HEK293 (cell line): ENCODE measurements at regions not wholly inside any gene's neighbourhood (a gene's known extent, or its start where the extent isn't known, plus 50 kb on each side); places are given as distances from the start of the nearest gene placed in this dataset.

Experiments used
- CTCF ChIA-PET: fragments of 350-600 bp; formaldehyde crosslinking; extraction: SDS; loops from one replicate; lab custom pipeline; 2021; ENCODE audit warnings: antibody characterized with exemption; lab: Yijun Ruan, JAX
- POLR2A ChIA-PET: fragments of 300-600 bp; formaldehyde crosslinking; extraction: SDS; loops from one replicate; lab custom pipeline; 2020; ENCODE audit warnings: antibody characterized with exemption, inconsistent platforms; lab: Yijun Ruan, JAX
- H3K27ac ChIP-seq: fragments of 200-500 bp; sonication (Bioruptor generic); 2 replicates; pipeline ENCODE4 v1.5.1; 2014; ENCODE audit warnings: low read depth, low read length, control low read depth, inconsistent platforms; ENCODE audit errors: extremely low read depth
- H3K36me3 ChIP-seq, 2 experiments: fragments of 200-500 bp in 1 of 2; sonication (Bioruptor generic) in 1 of 2; 1 replicate in 1 of 2; 2 replicates in 1 of 2; pipeline ENCODE4 v1.5.1; 2014 to 2017; ENCODE audit warnings: inconsistent platforms in 2 of 2, low read length in 2 of 2; ENCODE audit not compliant: control insufficient read depth in 2 of 2, insufficient read depth in 1 of 2
- H3K4me1 ChIP-seq: fragments of 200-500 bp; sonication (Bioruptor generic); 2 replicates; pipeline ENCODE4 v1.5.1; 2014; ENCODE audit warnings: mild to moderate bottlenecking, low read length, inconsistent platforms; ENCODE audit not compliant: control insufficient read depth, insufficient read depth
- H3K4me3 ChIP-seq: 2 replicates; pipeline ENCODE4 v1.5.1; 2011; ENCODE audit warnings: low read depth, mild to moderate bottlenecking, control low read depth, low read length, moderate library complexity
- H3K9me3 ChIP-seq: fragments of 200-500 bp; sonication (Bioruptor generic); 2 replicates; pipeline ENCODE4 v1.5.1; 2014; ENCODE audit warnings: low read depth, low read length, inconsistent platforms; ENCODE audit not compliant: control insufficient read depth, insufficient read depth
- HOXA7 ChIP-seq: sonication (generic); formaldehyde crosslinking; IDR thresholded peaks from 2 replicates; pipeline ENCODE4 v1.8.1; 2022; ENCODE audit warnings: missing genetic modification reagents, borderline replicate concordance
- KLF10 ChIP-seq: fragments of 450-650 bp; IDR thresholded peaks from 2 replicates; pipeline ENCODE4 v1.5.1; 2018; ENCODE audit warnings: missing biosample characterization, mild to moderate bottlenecking, missing genetic modification characterization
- MEIS1 ChIP-seq: sonication (generic); formaldehyde crosslinking; IDR thresholded peaks from 2 replicates; pipeline ENCODE4 v1.8.1; 2022; ENCODE audit warnings: missing genetic modification reagents, mild to moderate bottlenecking, borderline replicate concordance
- PRDM6 ChIP-seq: fragments of 450-650 bp; formaldehyde crosslinking; IDR thresholded peaks from 2 replicates; pipeline ENCODE4 v1.5.1; 2017; ENCODE audit warnings: missing biosample characterization, missing genetic modification characterization
- ZBTB10 ChIP-seq: fragments of 450-650 bp; formaldehyde crosslinking; IDR thresholded peaks from 2 replicates; pipeline ENCODE4 v1.5.1; 2016; ENCODE audit warnings: missing biosample characterization, missing genetic modification characterization
- ZNF10 ChIP-seq: fragments of 450-650 bp; formaldehyde crosslinking; IDR thresholded peaks from 2 replicates; pipeline ENCODE4 v1.5.1; 2017; ENCODE audit warnings: missing biosample characterization, missing genetic modification characterization
- ZNF146 ChIP-seq: fragments of 450-650 bp; formaldehyde crosslinking; IDR thresholded peaks from 2 replicates; pipeline ENCODE4 v1.5.1; 2016; ENCODE audit warnings: missing biosample characterization, missing genetic modification characterization
- ZNF169 ChIP-seq: fragments of 450-650 bp; formaldehyde crosslinking; IDR thresholded peaks from 2 replicates; pipeline ENCODE4 v1.5.1; 2016; ENCODE audit warnings: missing biosample characterization, missing genetic modification characterization
- ZNF175 ChIP-seq: fragments of 450-650 bp; formaldehyde crosslinking; IDR thresholded peaks from 2 replicates; pipeline ENCODE4 v1.5.1; 2016; ENCODE audit warnings: missing biosample characterization, missing genetic modification characterization
- ZNF214 ChIP-seq: fragments of 450-650 bp; formaldehyde crosslinking; IDR thresholded peaks from 2 replicates; pipeline ENCODE4 v1.5.1; 2017; ENCODE audit warnings: missing biosample characterization, mild to moderate bottlenecking, missing genetic modification characterization, borderline replicate concordance
- ZNF221 ChIP-seq: fragments of 450-650 bp; formaldehyde crosslinking; IDR thresholded peaks from 2 replicates; pipeline ENCODE4 v1.5.1; 2017; ENCODE audit warnings: missing biosample characterization, missing genetic modification characterization, borderline replicate concordance
- ZNF302 ChIP-seq: fragments of 450-650 bp; formaldehyde crosslinking; IDR thresholded peaks from 2 replicates; pipeline ENCODE4 v1.5.1; 2016; ENCODE audit warnings: missing biosample characterization, missing genetic modification characterization, low read depth
- ZNF473 ChIP-seq: fragments of 450-650 bp; formaldehyde crosslinking; IDR thresholded peaks from 2 replicates; pipeline ENCODE4 v1.5.1; 2017; ENCODE audit warnings: missing biosample characterization, missing genetic modification characterization
- ZNF555 ChIP-seq: fragments of 450-650 bp; formaldehyde crosslinking; conservative IDR thresholded peaks from 2 replicates; pipeline ENCODE4 v1.5.1; 2017; ENCODE audit warnings: missing biosample characterization, mild to moderate bottlenecking, missing genetic modification characterization, inconsistent platforms
- ZNF561 ChIP-seq: fragments of 450-650 bp; IDR thresholded peaks from 2 replicates; pipeline ENCODE4 v1.5.1; 2018; ENCODE audit warnings: missing biosample characterization, missing genetic modification characterization, borderline replicate concordance
- ZNF621 ChIP-seq: fragments of 450-650 bp; formaldehyde crosslinking; IDR thresholded peaks from 2 replicates; pipeline ENCODE4 v1.5.1; 2017; ENCODE audit warnings: missing biosample characterization, missing genetic modification characterization
- ZNF664 ChIP-seq: fragments of 450-650 bp; formaldehyde crosslinking; IDR thresholded peaks from 2 replicates; pipeline ENCODE4 v1.5.1; 2016; ENCODE audit warnings: missing biosample characterization, missing genetic modification characterization
- ZNF707 ChIP-seq: fragments of 450-650 bp; formaldehyde crosslinking; IDR thresholded peaks from 2 replicates; pipeline ENCODE4 v1.5.1; 2016; ENCODE audit warnings: missing biosample characterization, missing genetic modification characterization
- ZNF768 ChIP-seq: fragments of 450-650 bp; formaldehyde crosslinking; IDR thresholded peaks from 2 replicates; pipeline ENCODE4 v1.5.1; 2018; ENCODE audit warnings: missing biosample characterization, mild to moderate bottlenecking, missing genetic modification characterization
- ZSCAN16 ChIP-seq: fragments of 450-650 bp; formaldehyde crosslinking; IDR thresholded peaks from 2 replicates; pipeline ENCODE4 v1.5.1; 2016; ENCODE audit warnings: missing biosample characterization, missing genetic modification characterization

GRCh38 chr20:24296477-24297261 is 172.8 kb upstream of the SYNDIG1 start (continued):
- no peak for TF ChIP-seq PRDM6 (tag by site-specific recombination)

- Histone ChIP-seq H3K4me3 (no peak overlapping the region), H3K9me3 (no peaks in the 10 kb centered on the region), H3K36me3 (no peaks in the 10 kb centered on the region), H3K27ac (no peak overlapping the region), H3K4me1 (no peaks in the 10 kb centered on the region)
- TF ChIP-seq ZNF175 (tag by site-specific recombination) (no peak), ZNF768 (tag by site-specific recombination) (no peak), ZNF707 (tag by site-specific recombination) (no peak), ZNF146 (no peak), ZNF221 (no peak), ZNF621 (tag by site-specific recombination) (no peak), ZNF302 (no peak), MEIS1 (no peak), ZNF561 (tag by site-specific recombination) (no peak), ZSCAN16 (tag by site-specific recombination) (no peak), ZNF214 (tag by site-specific recombination) (no peak), ZNF169 (tag by site-specific recombination) (no peak)
- POLR2A ChIA-PET: no interaction called here
- CTCF ChIA-PET: no interaction called here
Observed at GRCh38 chr20:24291014-24291413, 178.4 kb upstream of the SYNDIG1 start.

- Histone ChIP-seq H3K9me3 (no peaks in the 10 kb centered on the region), H3K4me3 (no peak overlapping the region), H3K4me1 (no peaks in the 10 kb centered on the region), H3K27ac (no peak overlapping the region), H3K36me3 (no peaks in the 10 kb centered on the region)
- ChIA-PET POLR2A (no interaction called here), CTCF (no interaction called here)
- TF ChIP-seq ZNF555 (tag by site-specific recombination) (no peak), ZBTB10 (tag by site-specific recombination) (no peak), ZNF473 (tag by site-specific recombination) (no peak), HOXA7 (CRISPR knock-in tag) (no peak), KLF10 (tag by site-specific recombination) (no peak), ZNF10 (tag by site-specific recombination) (no peak), ZNF561 (tag by site-specific recombination) (no peak), ZNF664 (tag by site-specific recombination) (no peak)
Observed at GRCh38 chr20:24289737-24290481, 179.5 kb upstream of the SYNDIG1 start.
